ENCODE measurements at regions not wholly inside any gene's neighbourhood (a gene's known extent, or its start where the extent isn't known, plus 50 kb on each side); places are given as distances from the start of the nearest gene placed in this dataset.

- ChIA-PET POLR2A (no interaction called here), CTCF (ENCODE audit: low intra/inter-chr PET ratio, low total read pairs) (no interaction called here)
- Histone ChIP-seq H3K27me3 (ENCODE audit: control insufficient read depth in 1 of 2, insufficient read depth in 2 of 2, low read length in 2 of 2) (no peaks in the 10 kb centered on the region), H2AFZ (ENCODE audit: low read length) (no peak overlapping the region), H3K79me2 (ENCODE audit: insufficient read depth, low read length) (no peaks in the 10 kb centered on the region), H3K9ac (ENCODE audit: insufficient read depth, low read depth, low read length) (no peak overlapping the region), H3K27ac (ENCODE audit: extremely low read length, insufficient read depth, low read length) (no peak overlapping the region), H3K9me3 (ENCODE audit: low read length) (peaks cover 54% of the 10 kb centered on the region), H3K36me3 (replicated peaks in 1 of 2; ENCODE audit: control insufficient read depth in 1 of 2, insufficient read depth in 2 of 2, low read length in 2 of 2) (no peaks in the 10 kb centered on the region), H3K4me2 (ENCODE audit: low read depth, low read length) (no peak overlapping the region), H3K4me1 (ENCODE audit: insufficient read depth, low read length) (no peaks in the 10 kb centered on the region), H4K20me1 (ENCODE audit: insufficient read depth, low read length) (no peaks in the 10 kb centered on the region), H3K4me3 (replicated peaks in 1 of 3; ENCODE audit: insufficient read depth in 1 of 3, low read depth in 2 of 3, low read length in 3 of 3) (no peak overlapping the region)
- TF ChIP-seq KMT2A (CRISPR knock-in tag; IDR thresholded peaks at IDR 0.05) (no peak), ATF7 (IDR thresholded peaks at IDR 0.05) (peak; percentile 50), ATF7 (CRISPR knock-in tag; IDR thresholded peaks at IDR 0.05) (no peak), CREB1 (IDR thresholded peaks at IDR 0.05) (peak; percentile 66), CREB1 (CRISPR knock-in tag; IDR thresholded peaks at IDR 0.05) (no peak)
- FAIRE-seq (no peak), ATAC-seq (no peak), DNase-seq (ENCODE audit: low spot score) (no peak)
- intact Hi-C loops (cut with micrococcal nuclease; ENCODE audit: unreplicated experiment), result no loop called here
- WGBS (ENCODE audit: low lambda C conversion rate), result 2% methylated on average over 5 of the region's 5 CpGs
- no TSS peak for BruUV-seq (replicated peaks)
- in situ Hi-C loops (cut with HindIII; ENCODE audit: extremely low pct_ligation_motif_present, low pct_unique_long_range_greater_than_20kb), result no loop called here
Observed at GRCh38 chr14:98647754-98648153, 624.2 kb downstream of the BCL11B start.

GRCh38 chr14:98651037-98651436 is 621.0 kb downstream of the BCL11B start:
- H3K9me3 ChIP-seq (ENCODE audit: low read length), result peaks cover 75% of the 10 kb centered on the region
- 5% methylated on average over 3 of the region's 3 CpGs for WGBS (ENCODE audit: low lambda C conversion rate)
- BruUV-seq (replicated peaks), result no TSS peak
- H3K9ac ChIP-seq (ENCODE audit: insufficient read depth, low read depth, low read length), result no peak overlapping the region
- no peaks in the 10 kb centered on the region for H3K4me1 ChIP-seq (ENCODE audit: insufficient read depth, low read length)
- DNase-seq (ENCODE audit: low spot score) (no peak), FAIRE-seq (no peak), ATAC-seq (no peak)
- H3K4me2 ChIP-seq (ENCODE audit: low read depth, low read length), result no peak overlapping the region
- no peak overlapping the region for H3K27ac ChIP-seq (ENCODE audit: extremely low read length, insufficient read depth, low read length)
- H4K20me1 ChIP-seq (ENCODE audit: insufficient read depth, low read length), result no peaks in the 10 kb centered on the region
- H3K27me3 ChIP-seq (ENCODE audit: control insufficient read depth in 1 of 2, insufficient read depth in 2 of 2, low read length in 2 of 2), result no peaks in the 10 kb centered on the region
- H3K4me3 ChIP-seq (replicated peaks in 1 of 3; ENCODE audit: insufficient read depth in 1 of 3, low read depth in 2 of 3, low read length in 3 of 3), result no peak overlapping the region
- CTCF ChIA-PET (ENCODE audit: low intra/inter-chr PET ratio, low total read pairs), result no interaction called here
- intact Hi-C loops (cut with micrococcal nuclease; ENCODE audit: unreplicated experiment) (no loop called here), in situ Hi-C loops (cut with HindIII; ENCODE audit: extremely low pct_ligation_motif_present, low pct_unique_long_range_greater_than_20kb) (no loop called here)
- no peaks in the 10 kb centered on the region for H3K36me3 ChIP-seq (replicated peaks in 1 of 2; ENCODE audit: control insufficient read depth in 1 of 2, insufficient read depth in 2 of 2, low read length in 2 of 2)
- no peak overlapping the region for H2AFZ ChIP-seq (ENCODE audit: low read length)
- TF ChIP-seq NR2C2 (CRISPR knock-in tag; IDR thresholded peaks at IDR 0.05; ENCODE audit: borderline replicate concordance) (no peak), ARID2 (CRISPR knock-in tag; IDR thresholded peaks at IDR 0.05; ENCODE audit: borderline replicate concordance) (no peak), TEAD2 (CRISPR knock-in tag; IDR thresholded peaks at IDR 0.05) (no peak), HNF1A (IDR thresholded peaks at IDR 0.05; ENCODE audit: low read depth) (no peak), HNF1A (CRISPR knock-in tag; IDR thresholded peaks at IDR 0.05; ENCODE audit: borderline replicate concordance) (no peak), POLR2AphosphoS5 (IDR thresholded peaks at IDR 0.05; ENCODE audit: low read depth, low read length) (no peak), ZNF20 (CRISPR knock-in tag; IDR thresholded peaks at IDR 0.05) (no peak), ZKSCAN8 (CRISPR knock-in tag; IDR thresholded peaks at IDR 0.05; ENCODE audit: borderline replicate concordance) (no peak), MED1 (CRISPR knock-in tag; IDR thresholded peaks at IDR 0.05) (no peak)
- H3K79me2 ChIP-seq (ENCODE audit: insufficient read depth, low read length), result no peaks in the 10 kb centered on the region
- POLR2A ChIA-PET, result no interaction called here

Data from HepG2 (cell line).